T-helper 2 cell (primary cell): ENCODE measurements at regions not wholly inside any gene's neighbourhood (a gene's known extent, or its start where the extent isn't known, plus 50 kb on each side); places are given as distances from the start of the nearest gene placed in this dataset.

Source experiments
- DNase-seq, 5 experiments: peaks; one replicate each; pipeline versions ENCODE4 v3.0.0 to v3.0.0-alpha.2; 2012 to 2022

GRCh38 chr17:34527908-34528470 lies 51.4 kb upstream of the TMEM132E start:
- DNase-seq = no peak

DNA sequence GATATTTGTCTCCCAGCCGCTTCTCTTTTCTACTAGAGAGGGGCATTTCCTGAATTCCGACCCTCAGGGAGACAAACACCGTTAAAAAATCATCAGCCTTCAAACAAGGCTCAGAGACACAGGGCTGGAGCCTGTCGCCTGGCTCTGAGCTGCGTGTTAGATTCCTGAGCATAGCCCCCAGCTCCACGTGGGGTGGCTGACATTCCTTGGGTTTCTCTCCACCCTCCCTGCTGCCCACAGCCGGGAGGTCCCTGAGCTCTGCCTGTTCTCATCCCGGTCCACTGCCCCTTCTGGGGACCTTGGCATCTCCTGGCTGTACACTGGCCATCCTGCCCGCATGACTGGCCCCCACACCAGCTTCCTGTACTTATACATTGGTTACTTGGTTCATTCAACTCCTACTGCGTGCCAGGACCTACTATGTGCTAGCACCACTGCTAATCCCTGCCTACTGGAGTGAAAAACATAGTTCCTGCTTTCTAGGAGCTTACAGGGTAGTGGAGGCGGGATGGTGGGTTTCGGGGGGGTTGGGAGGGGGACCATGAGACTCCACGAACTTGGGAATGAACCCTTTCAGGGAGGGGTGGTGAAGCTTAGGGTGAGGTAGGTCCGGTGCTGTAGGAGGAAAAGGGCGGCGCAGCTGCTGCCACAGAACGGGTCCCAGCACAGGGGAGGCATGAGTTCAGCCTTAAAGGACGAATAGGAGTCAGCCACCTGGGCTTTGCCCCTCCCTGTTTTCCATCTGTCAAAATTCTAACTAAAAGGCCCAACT lies 52.1 kb upstream of the TMEM132E start:
- DNase-seq = no peak

- DNase-seq = no peak
Measured at GRCh38 chr17:34525651-34526050, 53.7 kb upstream of the TMEM132E start.

DNA sequence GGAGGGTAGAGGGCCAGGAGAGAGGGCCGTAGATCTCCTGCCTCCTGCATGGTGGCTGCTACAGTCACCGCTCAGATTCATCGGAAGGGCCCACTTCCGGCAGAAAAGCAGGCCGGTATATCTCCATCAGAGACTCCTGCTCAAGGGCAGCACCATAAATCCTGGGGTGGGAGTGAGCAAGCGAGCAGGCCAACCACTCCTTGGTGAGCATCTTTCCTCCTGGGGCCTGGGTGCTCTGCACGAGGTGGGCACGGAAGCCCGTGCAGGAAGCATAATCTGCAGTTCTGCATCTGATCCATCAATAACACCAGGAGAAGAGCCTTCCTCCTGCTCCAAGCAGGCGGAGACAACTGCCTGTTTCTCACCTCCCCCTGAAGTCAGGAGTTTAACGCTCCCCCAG lies 57.4 kb upstream of the TMEM132E start:
- DNase-seq = no peak

- DNase-seq = peak in 1 of 5 experiments; percentile 26
Measured at GRCh38 chr17:34519282-34519681, 60.1 kb upstream of the TMEM132E start.

DNA sequence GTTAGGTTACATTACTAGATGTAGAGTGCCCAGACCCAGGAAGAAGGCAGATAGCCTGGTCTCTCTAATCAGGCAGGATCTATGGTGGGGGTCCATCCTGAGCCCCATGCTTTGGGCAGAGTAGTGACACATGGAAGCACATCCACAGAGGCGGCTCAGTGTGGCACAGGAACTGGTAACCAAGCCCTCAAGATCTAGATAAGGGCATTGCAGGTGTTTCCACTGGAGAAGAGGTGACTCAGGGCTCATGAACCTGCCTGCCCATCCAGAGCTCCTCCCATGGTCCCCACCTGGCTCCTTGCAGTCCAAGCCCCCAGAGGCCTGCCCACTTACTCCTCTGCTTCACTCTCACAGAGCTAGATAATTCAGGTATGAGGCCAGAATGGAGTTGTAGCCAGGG lies 62.0 kb upstream of the TMEM132E start:
- no peak for DNase-seq

DNA sequence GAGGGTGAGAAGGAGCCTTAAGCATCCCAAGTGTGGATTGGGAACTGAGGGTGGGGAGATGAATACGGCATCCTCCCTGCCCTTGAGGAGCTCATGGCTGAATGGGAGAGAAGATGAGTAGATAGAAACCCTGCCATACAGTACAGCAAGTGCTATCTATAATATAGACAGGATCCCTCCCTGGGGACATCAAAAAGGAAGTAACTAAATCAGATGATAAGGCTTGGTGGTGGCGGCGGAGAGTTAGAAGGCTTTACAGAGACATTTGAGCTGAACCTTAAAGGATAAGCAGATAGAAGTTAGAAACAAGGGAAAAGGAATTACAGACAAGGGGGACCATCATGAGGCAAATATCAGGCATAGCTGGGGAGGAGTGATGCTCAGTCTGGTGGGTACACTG lies 67.5 kb upstream of the TMEM132E start:
- no peak for DNase-seq

DNA sequence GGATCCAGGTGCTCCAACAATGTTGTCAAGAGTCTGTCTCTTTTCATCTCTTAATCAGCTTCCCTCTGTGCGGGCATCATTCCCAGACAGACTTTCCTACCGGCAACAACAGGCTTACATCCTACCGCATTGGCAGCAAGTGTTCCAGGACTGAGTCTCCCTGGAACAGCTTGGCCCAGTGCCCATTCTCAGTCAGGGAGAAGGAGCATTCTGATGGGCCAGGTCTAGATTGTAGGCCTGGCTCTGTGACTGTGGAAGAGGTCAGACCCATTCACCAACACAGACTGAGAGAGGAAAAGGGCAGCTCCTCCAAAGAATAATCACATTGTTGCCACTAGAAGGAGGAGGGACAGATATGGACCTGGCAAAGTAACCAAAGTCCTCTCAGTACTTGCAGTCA lies 68.1 kb upstream of the TMEM132E start:
- no peak for DNase-seq

- DNase-seq = peak in 1 of 5 experiments; percentile 2
Measured at GRCh38 chr17:34504814-34505484, 74.4 kb upstream of the TMEM132E start.

GRCh38 chr17:34503528-34504195 lies 75.7 kb upstream of the TMEM132E start:
- DNase-seq = no peak

DNA sequence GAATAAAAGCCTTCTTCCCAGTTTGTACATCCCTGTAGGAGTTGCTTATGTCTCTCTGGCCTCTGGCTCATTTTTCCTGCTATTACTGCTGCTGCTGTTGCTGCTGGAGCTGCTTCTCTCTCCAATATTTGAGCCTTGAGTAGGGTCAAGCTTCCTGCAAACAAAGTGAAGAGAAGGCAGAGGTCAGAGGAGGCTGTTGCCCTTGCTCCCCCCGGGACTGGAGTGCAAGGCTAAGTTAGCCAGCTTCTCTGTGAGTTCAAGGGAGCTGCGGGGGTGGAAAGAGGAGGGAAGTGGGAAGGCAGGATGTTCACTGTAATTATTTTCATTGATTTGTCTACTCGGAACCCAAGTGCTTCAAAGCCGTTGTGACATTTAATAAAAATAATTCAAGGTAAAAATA lies 77.0 kb upstream of the TMEM132E start:
- no peak for DNase-seq

- DNase-seq = peak in 1 of 5 experiments; percentile 41
Measured at GRCh38 chr17:34499576-34499975, 79.8 kb upstream of the TMEM132E start.

- no peak for DNase-seq
Measured at GRCh38 chr17:34493917-34494316, 85.5 kb upstream of the TMEM132E start.

GRCh38 chr17:34487626-34488025 lies 91.8 kb upstream of the TMEM132E start:
- no peak for DNase-seq

- DNase-seq = no peak
Measured at GRCh38 chr17:34486761-34487160, 92.6 kb upstream of the TMEM132E start.

- peak in 1 of 5 experiments; percentile 42 for DNase-seq
Measured at GRCh38 chr17:34485999-34486398, 93.4 kb upstream of the TMEM132E start.

DNA sequence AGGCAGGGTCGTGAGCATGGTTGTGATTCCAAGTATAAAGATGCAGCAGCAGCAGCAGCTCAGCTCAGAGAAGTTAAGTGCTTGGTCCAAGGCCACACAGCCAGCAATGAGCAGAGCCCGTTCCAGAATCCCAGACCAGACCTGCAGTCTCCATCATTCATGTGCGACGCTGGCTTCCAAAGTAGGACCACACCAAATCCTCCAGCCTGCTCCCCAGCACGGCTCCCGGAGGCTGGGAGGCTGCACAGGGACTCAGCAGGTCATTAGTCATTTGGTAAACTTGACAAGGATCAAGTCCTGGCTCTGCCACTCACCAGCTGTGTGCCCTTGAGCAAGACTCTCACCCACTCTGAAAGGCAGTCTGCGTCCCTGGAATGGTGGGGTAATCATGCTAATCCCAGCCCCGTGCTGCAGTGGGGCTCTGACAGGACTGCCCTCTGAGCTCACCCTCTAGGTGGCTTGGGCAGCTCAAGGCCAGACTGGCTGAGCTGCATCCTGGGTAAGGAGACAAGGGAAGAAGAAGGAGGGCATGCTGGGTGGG lies 95.1 kb upstream of the TMEM132E start:
- no peak for DNase-seq

GRCh38 chr17:34482730-34483129 lies 96.7 kb upstream of the TMEM132E start:
- no peak for DNase-seq

- DNase-seq = no peak
Measured at GRCh38 chr17:34481779-34482178, 97.6 kb upstream of the TMEM132E start.

- DNase-seq = no peak
Measured at GRCh38 chr17:34479371-34479770, 100.0 kb upstream of the TMEM132E start.

- DNase-seq = no peak
Measured at GRCh38 chr17:34478244-34478643, 101.1 kb upstream of the TMEM132E start.

GRCh38 chr17:34475296-34475695 lies 104.1 kb upstream of the TMEM132E start:
- DNase-seq = no peak

GRCh38 chr17:34474706-34475105 lies 104.7 kb upstream of the TMEM132E start:
- no peak for DNase-seq
